Brain microvascular endothelial cell (primary cell): ENCODE measurements at regions not wholly inside any gene's neighbourhood (a gene's known extent, or its start where the extent isn't known, plus 50 kb on each side); places are given as distances from the start of the nearest gene placed in this dataset.

ENCODE experiments used
- DNase-seq: peaks from one replicate; pipeline ENCODE4 v3.0.0-alpha.2; 2020
- H3K27ac ChIP-seq: fragments of 250-450 bp; sonication (Bioruptor Pico); 2 replicates; pipeline ENCODE4 v1.5.1; 2020; ENCODE audit warnings: mild to moderate bottlenecking, moderate library complexity
- H3K27me3 ChIP-seq: fragments of 250-450 bp; sonication (Bioruptor Pico); replicated peaks from 2 replicates; pipeline ENCODE4 v1.5.1; 2020; ENCODE audit warnings: mild to moderate bottlenecking
- H3K36me3 ChIP-seq: fragments of 250-450 bp; sonication (Bioruptor Pico); replicated peaks from 2 replicates; pipeline ENCODE4 v1.5.1; 2020; ENCODE audit warnings: mild to moderate bottlenecking
- H3K4me3 ChIP-seq: 2 replicates; pipeline ENCODE4 v1.5.1; 2011; ENCODE audit warnings: low read depth, mild to moderate bottlenecking, control low read depth, low read length, moderate library complexity
- in situ Hi-C: cut with HindIII; loops from 2 replicates; pipeline ENCODE4 v1.10.0; 2017; ENCODE audit warnings: low sequenced_read_pairs, low pct_ligation_motif_present
- TF ChIP-seq, protein P1 (sequence below): IDR thresholded peaks from 2 replicates; pipeline ENCODE4 v1.5.1; 2011; ENCODE audit warnings: low read depth, mild to moderate bottlenecking, moderate library complexity, low read length, control low read depth, inconsistent platforms; ENCODE audit errors: missing control alignments

DNA sequence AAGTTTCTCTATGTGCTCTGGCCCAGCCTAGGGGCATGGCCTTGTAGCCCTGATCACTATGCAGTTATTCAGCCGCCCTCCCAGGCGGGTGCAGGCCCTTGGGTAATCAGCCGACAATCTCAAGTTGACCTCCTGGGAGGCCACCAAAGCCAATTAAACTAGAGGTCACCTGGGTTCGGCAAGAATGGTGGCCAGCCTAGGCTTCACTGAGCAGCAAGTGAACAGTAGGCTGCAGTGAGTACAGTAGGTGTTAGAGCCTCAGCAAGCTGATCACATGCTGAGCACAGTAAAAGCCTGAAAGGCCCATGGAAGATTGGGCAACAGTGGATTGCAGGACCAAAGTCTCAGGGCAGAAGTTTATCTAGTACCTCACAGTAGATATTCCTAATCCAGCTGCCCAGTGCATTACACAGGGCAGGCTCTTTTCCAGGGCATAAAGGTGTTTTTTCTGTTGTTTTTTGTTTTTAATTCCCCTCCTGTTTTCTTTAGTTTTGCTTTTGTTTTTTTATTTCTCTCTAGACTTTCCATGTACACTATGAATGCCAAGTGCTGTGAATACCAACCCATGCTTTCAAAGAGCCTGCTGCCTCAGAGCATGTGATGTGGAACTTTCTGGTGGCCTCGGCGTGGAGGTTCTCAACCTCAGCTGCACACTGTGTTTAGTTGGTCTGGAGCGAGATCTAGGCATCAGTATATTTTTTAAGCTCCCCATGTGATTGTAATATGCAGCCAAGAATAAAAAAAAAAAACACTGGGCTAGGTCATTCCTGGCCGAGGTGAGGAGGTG, 55.9 kb upstream of the ATL2 start:
- TF ChIP-seq, protein P1, sequence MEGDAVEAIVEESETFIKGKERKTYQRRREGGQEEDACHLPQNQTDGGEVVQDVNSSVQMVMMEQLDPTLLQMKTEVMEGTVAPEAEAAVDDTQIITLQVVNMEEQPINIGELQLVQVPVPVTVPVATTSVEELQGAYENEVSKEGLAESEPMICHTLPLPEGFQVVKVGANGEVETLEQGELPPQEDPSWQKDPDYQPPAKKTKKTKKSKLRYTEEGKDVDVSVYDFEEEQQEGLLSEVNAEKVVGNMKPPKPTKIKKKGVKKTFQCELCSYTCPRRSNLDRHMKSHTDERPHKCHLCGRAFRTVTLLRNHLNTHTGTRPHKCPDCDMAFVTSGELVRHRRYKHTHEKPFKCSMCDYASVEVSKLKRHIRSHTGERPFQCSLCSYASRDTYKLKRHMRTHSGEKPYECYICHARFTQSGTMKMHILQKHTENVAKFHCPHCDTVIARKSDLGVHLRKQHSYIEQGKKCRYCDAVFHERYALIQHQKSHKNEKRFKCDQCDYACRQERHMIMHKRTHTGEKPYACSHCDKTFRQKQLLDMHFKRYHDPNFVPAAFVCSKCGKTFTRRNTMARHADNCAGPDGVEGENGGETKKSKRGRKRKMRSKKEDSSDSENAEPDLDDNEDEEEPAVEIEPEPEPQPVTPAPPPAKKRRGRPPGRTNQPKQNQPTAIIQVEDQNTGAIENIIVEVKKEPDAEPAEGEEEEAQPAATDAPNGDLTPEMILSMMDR, result no peak
- DNase-seq, result no peak
- peaks cover 3% of the 10 kb centered on the region for H3K27me3 ChIP-seq
- H3K4me3 ChIP-seq, result no peak overlapping the region
- no peaks in the 10 kb centered on the region for H3K36me3 ChIP-seq
- no peak overlapping the region for H3K27ac ChIP-seq
- in situ Hi-C loops, result no loop called here

DNA sequence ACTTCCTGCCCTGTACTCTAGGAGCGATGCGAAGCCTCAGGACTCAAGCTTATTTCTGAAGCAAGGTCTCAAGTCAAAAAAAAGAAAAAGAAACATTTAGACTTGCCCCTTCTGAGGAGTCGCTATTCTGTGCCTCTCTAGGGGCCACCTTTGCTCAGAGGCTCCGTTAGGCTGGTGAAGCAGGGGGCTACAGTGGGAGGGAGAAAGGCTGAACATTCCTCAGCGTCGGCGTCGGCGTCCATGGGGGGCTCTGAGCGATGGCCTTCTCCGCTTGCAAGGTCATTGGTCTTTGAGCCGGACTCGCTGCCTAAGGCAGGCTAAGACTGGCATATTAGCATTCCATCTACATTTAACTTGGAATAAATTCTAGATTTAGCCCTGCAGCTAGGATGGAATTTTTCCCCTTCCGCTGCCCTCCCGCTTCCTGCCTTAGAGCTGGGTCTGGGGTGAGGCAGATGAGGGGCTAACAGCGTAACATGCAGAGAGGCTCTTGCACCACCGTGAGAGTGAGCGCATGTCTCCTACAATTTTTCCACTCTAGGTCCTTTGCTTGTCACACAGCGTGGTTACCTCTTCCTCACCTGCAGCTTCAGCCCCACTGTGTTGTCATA, 53.6 kb upstream of the ATL2 start:
- H3K27me3 ChIP-seq, result no peaks in the 10 kb centered on the region
- no peak for DNase-seq
- in situ Hi-C loops, result no loop called here
- H3K36me3 ChIP-seq, result no peaks in the 10 kb centered on the region
- H3K4me3 ChIP-seq, result no peak overlapping the region
- H3K27ac ChIP-seq, result no peak overlapping the region
- TF ChIP-seq, protein P1, result no peak

DNA sequence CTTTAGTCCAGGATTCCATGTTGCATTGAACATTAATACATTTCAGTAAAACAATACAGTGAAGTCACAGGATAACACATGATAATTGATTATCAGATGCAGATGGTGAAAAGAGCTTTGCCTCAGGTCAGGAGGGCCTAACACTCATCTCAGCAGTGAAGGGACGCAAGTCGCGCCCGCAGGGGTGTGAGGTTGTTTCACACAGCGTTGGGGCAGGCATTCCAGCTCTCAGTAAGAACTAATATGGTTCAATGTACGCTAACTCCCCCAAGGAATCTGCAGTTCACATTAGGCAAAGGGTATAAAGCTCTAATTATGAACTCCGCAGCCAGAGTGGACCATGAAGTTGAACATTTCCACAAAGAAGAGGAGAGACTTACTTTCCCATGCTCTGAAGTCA, 53.1 kb upstream of the ATL2 start:
- in situ Hi-C loops, result no loop called here
- Histone ChIP-seq H3K36me3 (no peaks in the 10 kb centered on the region), H3K4me3 (no peak overlapping the region), H3K27me3 (no peaks in the 10 kb centered on the region), H3K27ac (no peak overlapping the region)
- TF ChIP-seq, protein P1, result no peak
- no peak for DNase-seq

DNA sequence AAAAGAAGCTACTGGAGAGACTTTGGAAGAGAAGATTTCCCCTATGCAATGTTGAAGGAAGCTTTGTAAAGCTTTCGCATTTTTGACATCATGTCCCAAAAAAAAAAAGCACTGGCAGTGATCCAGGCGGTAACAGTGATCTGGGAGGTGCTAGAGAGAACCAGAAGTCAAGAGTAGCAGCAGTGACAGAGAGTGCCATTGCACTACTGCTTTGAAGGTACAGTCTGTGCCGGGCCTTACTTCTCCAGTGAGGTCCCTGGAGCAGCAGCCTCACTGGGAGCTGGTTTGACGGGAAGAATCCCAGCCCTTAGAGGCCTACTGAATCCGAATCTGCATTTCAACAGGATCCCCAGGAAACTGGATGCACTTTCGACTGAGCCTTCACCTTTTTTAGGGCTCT, 50.9 kb upstream of the ATL2 start:
- no peak for DNase-seq
- TF ChIP-seq, protein P1, result no peak
- H3K27me3 ChIP-seq, result no peaks in the 10 kb centered on the region
- H3K27ac ChIP-seq, result no peak overlapping the region
- no peak overlapping the region for H3K4me3 ChIP-seq
- H3K36me3 ChIP-seq, result no peaks in the 10 kb centered on the region
- in situ Hi-C loops, result no loop called here

DNA sequence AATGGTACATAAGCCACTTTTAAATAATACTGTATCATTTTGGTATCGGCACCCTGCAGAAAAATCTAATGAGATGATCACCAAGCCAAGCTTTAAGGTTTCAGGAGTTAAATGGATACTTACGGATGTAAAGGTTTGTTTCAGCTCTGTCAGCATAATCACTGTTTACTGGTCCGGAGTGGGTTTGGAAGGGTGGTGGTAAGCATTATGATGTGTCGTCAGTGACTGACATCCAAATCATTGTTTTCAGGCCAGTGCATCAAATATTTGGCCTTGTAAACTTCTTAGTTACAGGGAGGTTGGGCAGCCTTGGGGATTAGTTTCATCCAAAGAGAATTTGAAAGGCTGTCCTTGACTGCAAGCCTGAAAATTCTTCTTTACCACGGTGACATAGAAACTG, 50.0 kb upstream of the ATL2 start:
- TF ChIP-seq, protein P1, result no peak
- no peak overlapping the region for H3K4me3 ChIP-seq
- H3K27me3 ChIP-seq, result no peaks in the 10 kb centered on the region
- in situ Hi-C loops, result no loop called here
- no peak overlapping the region for H3K27ac ChIP-seq
- no peaks in the 10 kb centered on the region for H3K36me3 ChIP-seq
- no peak for DNase-seq
